ENCODE measurements at regions not wholly inside any gene's neighbourhood (a gene's known extent, or its start where the extent isn't known, plus 50 kb on each side); places are given as distances from the start of the nearest gene placed in this dataset.

- TF ChIP-seq ELK1 (CRISPR knock-in tag; IDR thresholded peaks at IDR 0.05): no peak
- no peak for TF ChIP-seq DMBX1 (CRISPR knock-in tag; IDR thresholded peaks at IDR 0.05; ENCODE audit: borderline replicate concordance)
- no peak for TF ChIP-seq PTTG1 (tag; IDR thresholded peaks at IDR 0.05; ENCODE audit: low read depth)
- no peak for TF ChIP-seq EZH2 (IDR thresholded peaks at IDR 0.05; ENCODE audit: borderline replicate concordance, low read depth, low read length)
- no peak for TF ChIP-seq SIX5 (IDR thresholded peaks at IDR 0.05; ENCODE audit: borderline replicate concordance in 1 of 2, insufficient read depth in 1 of 2, low read depth in 1 of 2, low read length in 2 of 2)
- no peak for TF ChIP-seq U2AF1 (optimal IDR thresholded peaks at IDR 0.05; ENCODE audit: low read depth, low read length)
- no peak for TF ChIP-seq GTF2F1 (IDR thresholded peaks at IDR 0.05; ENCODE audit: low read depth, low read length)
- TF ChIP-seq POLR2B (IDR thresholded peaks at IDR 0.05; ENCODE audit: low read depth, partially characterized antibody): no peak
- TF ChIP-seq, protein P1, sequence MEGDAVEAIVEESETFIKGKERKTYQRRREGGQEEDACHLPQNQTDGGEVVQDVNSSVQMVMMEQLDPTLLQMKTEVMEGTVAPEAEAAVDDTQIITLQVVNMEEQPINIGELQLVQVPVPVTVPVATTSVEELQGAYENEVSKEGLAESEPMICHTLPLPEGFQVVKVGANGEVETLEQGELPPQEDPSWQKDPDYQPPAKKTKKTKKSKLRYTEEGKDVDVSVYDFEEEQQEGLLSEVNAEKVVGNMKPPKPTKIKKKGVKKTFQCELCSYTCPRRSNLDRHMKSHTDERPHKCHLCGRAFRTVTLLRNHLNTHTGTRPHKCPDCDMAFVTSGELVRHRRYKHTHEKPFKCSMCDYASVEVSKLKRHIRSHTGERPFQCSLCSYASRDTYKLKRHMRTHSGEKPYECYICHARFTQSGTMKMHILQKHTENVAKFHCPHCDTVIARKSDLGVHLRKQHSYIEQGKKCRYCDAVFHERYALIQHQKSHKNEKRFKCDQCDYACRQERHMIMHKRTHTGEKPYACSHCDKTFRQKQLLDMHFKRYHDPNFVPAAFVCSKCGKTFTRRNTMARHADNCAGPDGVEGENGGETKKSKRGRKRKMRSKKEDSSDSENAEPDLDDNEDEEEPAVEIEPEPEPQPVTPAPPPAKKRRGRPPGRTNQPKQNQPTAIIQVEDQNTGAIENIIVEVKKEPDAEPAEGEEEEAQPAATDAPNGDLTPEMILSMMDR (IDR thresholded peaks at IDR 0.05 in 2 of 3, conservative IDR thresholded peaks at IDR 0.05 in 1 of 3; ENCODE audit: insufficient read depth in 2 of 3, low read depth in 1 of 3, low read length in 3 of 3): no peak
- TF ChIP-seq, protein P2, sequence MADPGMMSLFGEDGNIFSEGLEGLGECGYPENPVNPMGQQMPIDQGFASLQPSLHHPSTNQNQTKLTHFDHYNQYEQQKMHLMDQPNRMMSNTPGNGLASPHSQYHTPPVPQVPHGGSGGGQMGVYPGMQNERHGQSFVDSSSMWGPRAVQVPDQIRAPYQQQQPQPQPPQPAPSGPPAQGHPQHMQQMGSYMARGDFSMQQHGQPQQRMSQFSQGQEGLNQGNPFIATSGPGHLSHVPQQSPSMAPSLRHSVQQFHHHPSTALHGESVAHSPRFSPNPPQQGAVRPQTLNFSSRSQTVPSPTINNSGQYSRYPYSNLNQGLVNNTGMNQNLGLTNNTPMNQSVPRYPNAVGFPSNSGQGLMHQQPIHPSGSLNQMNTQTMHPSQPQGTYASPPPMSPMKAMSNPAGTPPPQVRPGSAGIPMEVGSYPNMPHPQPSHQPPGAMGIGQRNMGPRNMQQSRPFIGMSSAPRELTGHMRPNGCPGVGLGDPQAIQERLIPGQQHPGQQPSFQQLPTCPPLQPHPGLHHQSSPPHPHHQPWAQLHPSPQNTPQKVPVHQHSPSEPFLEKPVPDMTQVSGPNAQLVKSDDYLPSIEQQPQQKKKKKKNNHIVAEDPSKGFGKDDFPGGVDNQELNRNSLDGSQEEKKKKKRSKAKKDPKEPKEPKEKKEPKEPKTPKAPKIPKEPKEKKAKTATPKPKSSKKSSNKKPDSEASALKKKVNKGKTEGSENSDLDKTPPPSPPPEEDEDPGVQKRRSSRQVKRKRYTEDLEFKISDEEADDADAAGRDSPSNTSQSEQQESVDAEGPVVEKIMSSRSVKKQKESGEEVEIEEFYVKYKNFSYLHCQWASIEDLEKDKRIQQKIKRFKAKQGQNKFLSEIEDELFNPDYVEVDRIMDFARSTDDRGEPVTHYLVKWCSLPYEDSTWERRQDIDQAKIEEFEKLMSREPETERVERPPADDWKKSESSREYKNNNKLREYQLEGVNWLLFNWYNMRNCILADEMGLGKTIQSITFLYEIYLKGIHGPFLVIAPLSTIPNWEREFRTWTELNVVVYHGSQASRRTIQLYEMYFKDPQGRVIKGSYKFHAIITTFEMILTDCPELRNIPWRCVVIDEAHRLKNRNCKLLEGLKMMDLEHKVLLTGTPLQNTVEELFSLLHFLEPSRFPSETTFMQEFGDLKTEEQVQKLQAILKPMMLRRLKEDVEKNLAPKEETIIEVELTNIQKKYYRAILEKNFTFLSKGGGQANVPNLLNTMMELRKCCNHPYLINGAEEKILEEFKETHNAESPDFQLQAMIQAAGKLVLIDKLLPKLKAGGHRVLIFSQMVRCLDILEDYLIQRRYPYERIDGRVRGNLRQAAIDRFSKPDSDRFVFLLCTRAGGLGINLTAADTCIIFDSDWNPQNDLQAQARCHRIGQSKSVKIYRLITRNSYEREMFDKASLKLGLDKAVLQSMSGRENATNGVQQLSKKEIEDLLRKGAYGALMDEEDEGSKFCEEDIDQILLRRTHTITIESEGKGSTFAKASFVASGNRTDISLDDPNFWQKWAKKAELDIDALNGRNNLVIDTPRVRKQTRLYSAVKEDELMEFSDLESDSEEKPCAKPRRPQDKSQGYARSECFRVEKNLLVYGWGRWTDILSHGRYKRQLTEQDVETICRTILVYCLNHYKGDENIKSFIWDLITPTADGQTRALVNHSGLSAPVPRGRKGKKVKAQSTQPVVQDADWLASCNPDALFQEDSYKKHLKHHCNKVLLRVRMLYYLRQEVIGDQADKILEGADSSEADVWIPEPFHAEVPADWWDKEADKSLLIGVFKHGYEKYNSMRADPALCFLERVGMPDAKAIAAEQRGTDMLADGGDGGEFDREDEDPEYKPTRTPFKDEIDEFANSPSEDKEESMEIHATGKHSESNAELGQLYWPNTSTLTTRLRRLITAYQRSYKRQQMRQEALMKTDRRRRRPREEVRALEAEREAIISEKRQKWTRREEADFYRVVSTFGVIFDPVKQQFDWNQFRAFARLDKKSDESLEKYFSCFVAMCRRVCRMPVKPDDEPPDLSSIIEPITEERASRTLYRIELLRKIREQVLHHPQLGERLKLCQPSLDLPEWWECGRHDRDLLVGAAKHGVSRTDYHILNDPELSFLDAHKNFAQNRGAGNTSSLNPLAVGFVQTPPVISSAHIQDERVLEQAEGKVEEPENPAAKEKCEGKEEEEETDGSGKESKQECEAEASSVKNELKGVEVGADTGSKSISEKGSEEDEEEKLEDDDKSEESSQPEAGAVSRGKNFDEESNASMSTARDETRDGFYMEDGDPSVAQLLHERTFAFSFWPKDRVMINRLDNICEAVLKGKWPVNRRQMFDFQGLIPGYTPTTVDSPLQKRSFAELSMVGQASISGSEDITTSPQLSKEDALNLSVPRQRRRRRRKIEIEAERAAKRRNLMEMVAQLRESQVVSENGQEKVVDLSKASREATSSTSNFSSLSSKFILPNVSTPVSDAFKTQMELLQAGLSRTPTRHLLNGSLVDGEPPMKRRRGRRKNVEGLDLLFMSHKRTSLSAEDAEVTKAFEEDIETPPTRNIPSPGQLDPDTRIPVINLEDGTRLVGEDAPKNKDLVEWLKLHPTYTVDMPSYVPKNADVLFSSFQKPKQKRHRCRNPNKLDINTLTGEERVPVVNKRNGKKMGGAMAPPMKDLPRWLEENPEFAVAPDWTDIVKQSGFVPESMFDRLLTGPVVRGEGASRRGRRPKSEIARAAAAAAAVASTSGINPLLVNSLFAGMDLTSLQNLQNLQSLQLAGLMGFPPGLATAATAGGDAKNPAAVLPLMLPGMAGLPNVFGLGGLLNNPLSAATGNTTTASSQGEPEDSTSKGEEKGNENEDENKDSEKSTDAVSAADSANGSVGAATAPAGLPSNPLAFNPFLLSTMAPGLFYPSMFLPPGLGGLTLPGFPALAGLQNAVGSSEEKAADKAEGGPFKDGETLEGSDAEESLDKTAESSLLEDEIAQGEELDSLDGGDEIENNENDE (IDR thresholded peaks at IDR 0.05; ENCODE audit: low read depth, low read length): no peak
- no peak for TF ChIP-seq COPS2 (conservative IDR thresholded peaks at IDR 0.05)
- no peak for TF ChIP-seq ZNF121 (CRISPR knock-in tag; conservative IDR thresholded peaks at IDR 0.05)
- no peak for TF ChIP-seq NRF1 (conservative IDR thresholded peaks at IDR 0.05 in 1 of 2, IDR thresholded peaks at IDR 0.05 in 1 of 2)
- no peak for TF ChIP-seq ZNF23 (CRISPR knock-in tag; IDR thresholded peaks at IDR 0.05)
Measured at GRCh38 chr7:125425506-125425905, 495.9 kb upstream of the POT1 start.
